ENCODE measurements at regions not wholly inside any gene's neighbourhood (a gene's known extent, or its start where the extent isn't known, plus 50 kb on each side); places are given as distances from the start of the nearest gene placed in this dataset.
"Not testable (repeated sequence)": the region's sequence is repeated elsewhere in the genome, so short reads cannot be mapped to it uniquely, and the experiment has no call there.

DNA sequence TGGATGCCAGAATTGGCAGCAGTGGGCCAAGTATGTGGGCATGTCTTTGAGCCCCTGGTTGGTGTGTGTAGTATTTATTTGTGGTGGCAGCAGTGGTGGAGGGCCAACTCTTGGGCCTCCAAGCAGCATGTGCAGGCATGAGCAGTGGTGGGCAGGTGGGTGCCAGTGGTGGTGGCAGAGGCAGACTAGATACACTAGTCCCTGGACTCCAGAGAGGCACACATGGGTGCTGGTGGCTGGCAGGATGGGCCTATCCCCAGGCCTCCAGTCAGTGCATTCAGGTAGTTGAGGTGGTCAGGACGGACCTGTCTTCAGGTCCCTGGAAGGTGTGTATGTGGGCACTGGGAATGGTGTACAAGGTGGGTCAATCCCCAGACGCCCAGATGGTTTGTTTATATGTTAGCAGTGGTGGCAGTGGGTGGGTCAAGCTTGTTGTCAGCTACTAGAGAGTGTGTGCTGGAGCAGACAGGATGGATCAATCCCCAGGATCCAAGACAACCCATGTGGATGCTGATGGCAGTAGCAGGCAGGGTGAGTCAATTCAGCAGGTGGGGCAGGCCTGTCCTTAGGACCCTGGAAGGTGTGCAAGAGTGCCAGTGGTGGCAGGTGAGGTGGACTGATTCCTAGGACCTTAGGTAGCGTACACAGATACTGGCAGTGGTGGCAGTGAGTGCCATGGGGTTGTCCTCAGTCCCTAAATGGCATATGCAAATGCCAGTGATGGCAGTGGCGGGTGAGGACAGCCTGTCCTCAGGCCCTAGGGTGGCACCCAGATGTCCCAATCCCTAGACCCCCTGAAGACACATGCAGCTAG is 294.3 kb downstream of the RPS24 start:
- no peak for DNase-seq

GRCh38 chr10:78328592-78329404 is 295.1 kb downstream of the RPS24 start:
- no peak for DNase-seq

- no peak for DNase-seq
These were observed 297.2 kb downstream of the RPS24 start for GRCh38 chr10:78330884-78331283.

DNA sequence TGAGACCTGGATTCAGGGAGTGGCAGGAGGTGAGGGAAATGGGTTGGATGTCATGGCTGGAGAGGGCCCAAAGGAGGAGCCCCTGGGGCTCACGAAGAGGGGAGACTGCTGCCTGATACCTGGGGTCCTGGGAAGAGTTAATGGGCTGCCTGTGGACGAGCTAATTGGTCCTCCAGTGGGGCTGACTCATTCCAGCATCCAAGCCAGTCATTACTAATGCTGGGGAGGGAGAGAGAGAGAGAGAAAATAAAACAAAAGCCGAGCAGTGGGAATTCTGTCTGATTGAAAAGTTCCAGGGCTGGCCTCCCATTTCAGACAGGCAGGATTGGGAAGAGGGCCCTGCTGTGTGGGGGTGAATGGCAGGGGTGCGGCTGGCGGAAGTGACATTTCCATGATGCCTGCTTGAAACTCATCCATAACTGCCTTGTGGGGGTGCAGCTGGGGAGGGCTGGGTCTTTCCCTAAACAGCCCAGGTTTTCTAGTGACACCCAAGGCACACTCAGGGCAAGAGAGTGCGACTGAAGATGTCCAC is 297.8 kb downstream of the RPS24 start:
- no peak for DNase-seq

DNA sequence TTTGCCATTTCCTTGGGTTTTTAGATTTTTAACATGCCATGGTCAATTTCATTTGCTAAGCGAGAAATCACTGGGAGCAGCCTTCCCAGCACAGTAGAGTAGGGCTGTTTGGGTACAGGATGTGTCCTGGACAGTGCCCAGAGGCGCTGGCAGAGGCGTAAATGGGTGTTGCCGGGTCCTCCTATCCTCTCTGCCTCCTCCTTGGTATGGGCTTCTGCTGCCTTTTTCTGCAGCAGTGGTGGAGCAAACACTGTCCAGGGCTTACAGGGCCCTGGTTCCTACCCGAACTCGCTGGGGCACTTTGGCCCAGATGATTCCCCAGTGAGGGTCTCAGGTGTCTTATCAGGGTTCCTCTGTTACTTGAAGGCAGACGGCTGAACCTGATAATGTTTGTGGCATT is 298.3 kb downstream of the RPS24 start:
- DNase-seq: no peak

DNA sequence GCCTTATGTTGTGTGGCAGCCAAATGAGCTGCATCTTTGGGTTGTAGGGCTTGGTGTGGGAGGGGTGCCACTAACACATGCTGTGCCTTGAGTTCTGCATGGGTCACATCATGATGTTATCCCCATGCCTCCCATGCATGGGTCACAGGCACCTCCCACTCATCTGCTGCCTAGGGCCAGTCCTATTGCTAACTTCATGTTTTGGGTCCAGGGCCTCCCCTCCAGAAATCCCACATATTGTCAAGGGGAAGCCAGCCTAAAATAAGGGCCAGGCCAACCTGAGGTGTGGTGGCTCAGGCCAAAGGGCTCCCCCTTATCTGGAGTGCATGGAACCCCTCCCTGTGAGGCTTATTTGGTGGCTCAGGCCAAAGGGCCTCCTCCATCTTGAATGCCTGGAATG is 299.0 kb downstream of the RPS24 start:
- no peak for DNase-seq

GRCh38 chr10:78333362-78334143 is 299.9 kb downstream of the RPS24 start:
- no peak for DNase-seq

- no peak for DNase-seq
These were observed 301.7 kb downstream of the RPS24 start for GRCh38 chr10:78335371-78335690.

- DNase-seq: no peak
These were observed 302.2 kb downstream of the RPS24 start for GRCh38 chr10:78335691-78336401.

DNA sequence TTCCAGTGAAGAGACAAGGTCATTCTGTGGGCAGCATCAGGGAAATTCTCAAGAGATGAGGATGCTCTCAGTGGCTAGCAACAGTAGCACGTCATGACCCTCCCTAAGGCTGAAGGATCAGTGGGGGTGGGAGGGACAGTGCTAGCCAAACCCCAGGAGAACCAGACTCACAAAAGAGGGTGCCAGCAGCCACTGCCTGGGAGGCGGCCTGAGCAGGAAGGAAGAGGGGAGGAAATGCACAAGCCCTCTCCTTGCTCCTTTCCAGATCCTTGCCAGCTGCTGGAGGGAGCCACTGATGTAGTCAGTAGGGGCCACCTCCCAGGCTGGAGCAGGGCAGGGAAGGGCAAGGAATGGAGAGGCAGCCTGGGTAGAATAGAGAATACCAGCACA is 302.7 kb downstream of the RPS24 start:
- no peak for DNase-seq

GRCh38 chr10:78337016-78337415 is 303.4 kb downstream of the RPS24 start:
- no peak for DNase-seq

- DNase-seq: no peak
These were observed 304.2 kb downstream of the RPS24 start for GRCh38 chr10:78337646-78338391.

- no peak for DNase-seq
These were observed 305.1 kb downstream of the RPS24 start for GRCh38 chr10:78338717-78339116.

DNA sequence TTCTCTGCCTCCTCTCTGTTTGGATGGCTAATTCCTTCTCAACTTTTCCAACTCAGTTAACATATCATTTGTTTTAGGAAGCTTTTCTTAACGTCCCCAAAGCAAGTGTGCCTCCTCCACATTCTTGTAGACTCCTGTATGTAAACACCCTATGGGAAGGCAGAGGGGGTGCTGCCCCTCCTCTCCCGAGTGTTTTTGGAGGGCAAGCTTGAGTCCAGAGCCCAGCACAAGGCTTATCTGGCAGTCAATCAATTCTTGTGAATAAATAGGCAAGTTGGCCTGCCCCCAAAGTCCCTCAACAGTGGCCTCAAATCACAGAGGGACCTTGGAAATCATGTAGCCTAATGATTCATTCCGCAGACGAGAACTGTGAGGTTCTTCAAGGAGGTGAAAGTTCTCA is 305.6 kb downstream of the RPS24 start:
- no peak for DNase-seq

GRCh38 chr10:78341953-78342614 is 308.4 kb downstream of the RPS24 start:
- DNase-seq: no peak

DNA sequence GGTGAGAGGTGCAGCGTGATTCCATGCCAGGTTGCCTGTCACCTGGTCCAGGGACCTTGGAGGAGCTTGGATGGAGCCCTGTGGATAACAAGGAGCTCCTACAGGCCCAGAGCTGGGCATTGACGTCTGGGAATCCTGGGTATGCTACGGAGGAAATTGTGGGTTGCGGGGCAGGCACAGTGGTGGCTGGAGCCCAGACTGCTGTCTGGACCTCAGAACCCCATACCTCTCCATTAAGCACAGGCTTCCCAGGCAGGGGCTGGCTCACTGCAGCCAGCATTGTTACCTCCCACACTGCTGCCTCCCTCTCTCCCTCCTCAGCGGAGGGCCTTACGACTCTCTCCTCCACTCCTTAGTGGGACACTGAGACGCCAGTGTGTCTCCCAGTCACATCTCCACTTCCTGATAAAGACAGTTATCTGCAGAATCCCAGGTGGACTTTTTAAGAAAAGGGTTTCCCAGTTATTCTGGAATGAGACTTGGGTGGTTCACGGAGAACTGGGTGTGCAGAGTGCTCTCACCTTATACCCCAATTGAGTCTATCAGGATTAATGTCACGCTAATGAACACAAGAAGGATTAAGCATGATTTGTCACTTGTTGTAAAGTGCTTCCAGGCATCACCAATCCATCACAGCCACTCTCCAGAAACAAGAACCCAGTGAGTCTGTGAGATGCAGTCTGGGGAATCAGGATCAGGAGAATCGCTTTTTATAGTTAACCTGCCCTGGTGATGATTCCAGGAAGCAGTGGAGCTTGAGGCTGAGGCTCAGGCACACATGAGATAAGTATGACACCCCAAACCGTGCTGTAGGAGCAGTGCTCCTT is 309.4 kb downstream of the RPS24 start:
- DNase-seq: no peak

- DNase-seq: not testable (repeated sequence)
These were observed 310.6 kb downstream of the RPS24 start for GRCh38 chr10:78344257-78344656.

- not testable (repeated sequence) for DNase-seq
These were observed 311.9 kb downstream of the RPS24 start for GRCh38 chr10:78345515-78345914.

DNA sequence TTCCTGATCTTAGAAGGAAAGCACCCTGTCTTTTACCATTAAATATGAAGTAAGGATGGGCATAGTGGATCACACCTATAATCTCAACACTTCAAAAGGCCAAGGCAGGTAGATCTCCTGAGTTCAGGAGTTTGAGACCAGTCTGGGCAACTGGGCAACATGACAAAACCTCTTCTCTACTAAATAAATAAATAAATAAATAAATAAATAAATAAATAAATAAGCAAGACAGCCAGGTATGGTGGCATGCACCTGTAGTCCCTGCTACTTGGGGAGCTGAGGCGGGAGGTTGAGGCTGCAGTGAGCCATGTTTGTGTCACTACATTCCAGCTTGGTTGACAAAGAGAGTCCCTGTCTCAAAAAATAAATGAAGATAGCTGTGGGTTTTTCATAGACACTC is 313.1 kb downstream of the RPS24 start:
- no peak for DNase-seq

GRCh38 chr10:78348411-78349164 is 314.9 kb downstream of the RPS24 start:
- peak; percentile 5 for DNase-seq
